HG02798 (cell line): ENCODE measurements at regions not wholly inside any gene's neighbourhood (a gene's known extent, or its start where the extent isn't known, plus 50 kb on each side); places are given as distances from the start of the nearest gene placed in this dataset.

Experiments
- ATAC-seq: cut with Tn5 transposase; IDR thresholded peaks from one replicate; pipeline ENCODE4 v1.9.1; 2021; ENCODE audit warnings: mild to moderate bottlenecking; ENCODE audit not compliant: unreplicated experiment, poor library complexity

- no peak for ATAC-seq
These were observed 301.0 kb downstream of the DOCK8 start for GRCh38 chr9:515665-516064.

GRCh38 chr9:517993-518392 lies 303.3 kb downstream of the DOCK8 start:
- no peak for ATAC-seq

- ATAC-seq: no peak
These were observed 303.9 kb downstream of the DOCK8 start for GRCh38 chr9:518540-518939.

GRCh38 chr9:519579-519978 lies 304.9 kb downstream of the DOCK8 start:
- no peak for ATAC-seq

- no peak for ATAC-seq
These were observed 305.6 kb downstream of the DOCK8 start for GRCh38 chr9:520302-520701.

GRCh38 chr9:522190-522589 lies 307.5 kb downstream of the DOCK8 start:
- no peak for ATAC-seq

- ATAC-seq: no peak
These were observed 308.0 kb downstream of the DOCK8 start for GRCh38 chr9:522658-523057.

GRCh38 chr9:523444-523843 lies 308.8 kb downstream of the DOCK8 start:
- no peak for ATAC-seq

GRCh38 chr9:524008-524407 lies 309.3 kb downstream of the DOCK8 start:
- no peak for ATAC-seq

- ATAC-seq: no peak
These were observed 312.4 kb downstream of the DOCK8 start for GRCh38 chr9:526904-527591.

GRCh38 chr9:529731-530130 lies 311.8 kb upstream of the DMRT1 start:
- ATAC-seq: no peak

- ATAC-seq: no peak
These were observed 310.8 kb upstream of the DMRT1 start for GRCh38 chr9:530681-531080.

GRCh38 chr9:532707-533106 lies 308.8 kb upstream of the DMRT1 start:
- ATAC-seq: no peak

GRCh38 chr9:534886-535285 lies 306.6 kb upstream of the DMRT1 start:
- ATAC-seq: no peak

- ATAC-seq: no peak
These were observed 306.1 kb upstream of the DMRT1 start for GRCh38 chr9:535356-535755.

- ATAC-seq: no peak
These were observed 304.6 kb upstream of the DMRT1 start for GRCh38 chr9:536597-537511.

- ATAC-seq: no peak
These were observed 298.0 kb upstream of the DMRT1 start for GRCh38 chr9:543478-543877.

- ATAC-seq: no peak
These were observed 296.0 kb upstream of the DMRT1 start for GRCh38 chr9:545480-545879.

GRCh38 chr9:546235-546634 lies 295.3 kb upstream of the DMRT1 start:
- no peak for ATAC-seq

- ATAC-seq: no peak
These were observed 294.7 kb upstream of the DMRT1 start for GRCh38 chr9:546797-547223.

- ATAC-seq: no peak
These were observed 294.2 kb upstream of the DMRT1 start for GRCh38 chr9:547314-547713.
